Rectal smooth muscle tissue (tissue), 1 donor: ENCODE measurements at regions not wholly inside any gene's neighbourhood (a gene's known extent, or its start where the extent isn't known, plus 50 kb on each side); places are given as distances from the start of the nearest gene placed in this dataset.

Experiments
- H3K27ac ChIP-seq: one replicate; pipeline ENCODE4 v1.7.0; 2013; ENCODE audit warnings: low read depth, low read length, inconsistent platforms
- H3K27me3 ChIP-seq: one replicate; pipeline ENCODE4 v1.7.0; 2013; ENCODE audit warnings: low read length; ENCODE audit not compliant: control insufficient read depth, insufficient read depth
- H3K36me3 ChIP-seq: one replicate; pipeline ENCODE4 v1.7.0; 2013; ENCODE audit warnings: low read length; ENCODE audit not compliant: control insufficient read depth, insufficient read depth
- H3K4me1 ChIP-seq: one replicate; pipeline ENCODE4 v1.7.0; 2013; ENCODE audit warnings: low read length; ENCODE audit not compliant: control insufficient read depth, insufficient read depth
- H3K4me3 ChIP-seq: one replicate; pipeline ENCODE4 v1.7.0; 2013; ENCODE audit warnings: low read length
- H3K9ac ChIP-seq: one replicate; pipeline ENCODE4 v1.7.0; 2013; ENCODE audit warnings: low read length

DNA sequence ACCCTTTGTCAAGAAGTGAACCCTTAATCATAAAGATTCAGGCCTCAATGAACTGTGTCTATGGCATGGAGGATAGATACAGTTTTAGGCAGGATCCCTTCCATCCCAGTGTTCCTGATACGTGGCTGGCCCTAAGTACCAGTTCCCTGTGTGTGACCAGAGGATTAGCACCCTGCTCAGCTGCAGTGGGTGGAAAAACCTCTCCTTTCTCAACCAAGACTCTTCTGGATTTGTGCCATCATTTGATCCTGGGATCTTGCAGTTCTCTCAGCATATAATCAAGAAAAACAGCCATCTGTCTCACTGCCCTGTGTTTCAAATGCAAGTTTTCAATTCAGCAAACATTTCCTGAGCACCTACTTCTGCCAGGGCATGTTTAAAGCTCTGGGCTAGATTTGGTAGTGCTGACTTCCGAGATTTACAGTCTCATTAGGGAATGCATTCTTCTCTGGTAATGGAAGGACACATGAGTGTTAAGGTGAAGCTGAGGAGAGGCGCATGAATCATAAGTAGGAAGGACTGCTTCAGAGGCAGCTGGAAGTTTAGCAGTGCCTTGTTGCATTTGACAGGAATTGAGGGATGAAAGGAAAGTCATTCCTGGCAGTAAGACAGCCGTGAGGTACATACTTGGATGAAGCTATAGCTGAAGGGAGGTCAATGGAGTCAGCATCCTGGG, 388.3 kb downstream of the MFSD1 start:
- Histone ChIP-seq H3K27ac (no peak overlapping the region), H3K4me1 (no peaks in the 10 kb centered on the region), H3K4me3 (no peak overlapping the region), H3K36me3 (no peaks in the 10 kb centered on the region), H3K27me3 (no peaks in the 10 kb centered on the region), H3K9ac (no peak overlapping the region)

GRCh38 chr3:159191447-159191846, 389.6 kb downstream of the MFSD1 start:
- H3K36me3 ChIP-seq, result no peaks in the 10 kb centered on the region
- H3K27ac ChIP-seq, result no peak overlapping the region
- H3K4me1 ChIP-seq, result no peaks in the 10 kb centered on the region
- no peaks in the 10 kb centered on the region for H3K27me3 ChIP-seq
- H3K9ac ChIP-seq, result no peak overlapping the region
- H3K4me3 ChIP-seq, result no peak overlapping the region

- no peaks in the 10 kb centered on the region for H3K36me3 ChIP-seq
- H3K27ac ChIP-seq, result no peak overlapping the region
- H3K9ac ChIP-seq, result no peak overlapping the region
- H3K27me3 ChIP-seq, result no peaks in the 10 kb centered on the region
- no peaks in the 10 kb centered on the region for H3K4me1 ChIP-seq
- no peak overlapping the region for H3K4me3 ChIP-seq
Observed at GRCh38 chr3:159196359-159196758, 394.5 kb downstream of the MFSD1 start.

DNA sequence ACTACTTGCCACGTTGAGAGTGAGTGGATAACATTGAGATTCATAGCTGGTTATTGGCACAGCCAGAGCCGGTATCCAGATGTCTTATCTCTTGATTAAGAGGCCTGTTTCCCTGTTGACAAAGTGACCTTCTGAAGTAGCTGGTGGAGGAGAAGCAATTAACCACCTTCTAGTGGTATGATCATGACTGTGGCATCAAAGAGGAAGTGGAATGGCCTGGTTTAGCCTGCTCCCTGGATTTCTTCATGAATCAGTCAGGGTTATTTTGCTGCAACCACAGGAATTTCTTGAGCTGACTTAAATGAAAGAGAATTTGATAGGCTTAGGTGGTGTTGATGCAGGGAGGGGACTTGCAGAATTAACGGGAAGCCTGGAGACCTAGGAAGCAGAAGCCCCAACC, 398.3 kb downstream of the MFSD1 start:
- Histone ChIP-seq H3K27ac (no peak overlapping the region), H3K4me1 (no peaks in the 10 kb centered on the region), H3K4me3 (no peak overlapping the region), H3K9ac (no peak overlapping the region), H3K27me3 (no peaks in the 10 kb centered on the region), H3K36me3 (no peaks in the 10 kb centered on the region)

DNA sequence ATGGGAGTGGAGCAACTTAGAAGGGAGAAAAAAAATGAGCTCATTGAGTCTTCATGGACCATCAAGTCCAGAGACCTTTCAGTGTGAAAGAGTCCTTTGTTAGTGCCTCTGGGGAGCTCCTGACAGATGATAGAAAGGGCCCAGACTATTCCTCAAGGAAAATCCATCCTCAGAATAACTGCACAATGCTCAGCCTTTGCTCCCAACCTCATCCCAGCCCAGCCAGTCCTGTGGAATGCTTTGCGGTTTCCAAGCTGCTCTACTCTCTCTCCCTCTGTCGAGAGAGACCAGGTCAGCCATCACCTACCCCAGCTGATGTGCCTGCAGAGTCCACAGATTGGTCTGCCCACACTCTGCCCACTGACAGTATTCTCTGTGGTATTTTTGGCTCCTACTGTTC, 406.2 kb downstream of the MFSD1 start:
- Histone ChIP-seq H3K36me3 (no peaks in the 10 kb centered on the region), H3K27me3 (no peaks in the 10 kb centered on the region), H3K27ac (no peak overlapping the region), H3K9ac (no peak overlapping the region), H3K4me3 (no peak overlapping the region), H3K4me1 (no peaks in the 10 kb centered on the region)

DNA sequence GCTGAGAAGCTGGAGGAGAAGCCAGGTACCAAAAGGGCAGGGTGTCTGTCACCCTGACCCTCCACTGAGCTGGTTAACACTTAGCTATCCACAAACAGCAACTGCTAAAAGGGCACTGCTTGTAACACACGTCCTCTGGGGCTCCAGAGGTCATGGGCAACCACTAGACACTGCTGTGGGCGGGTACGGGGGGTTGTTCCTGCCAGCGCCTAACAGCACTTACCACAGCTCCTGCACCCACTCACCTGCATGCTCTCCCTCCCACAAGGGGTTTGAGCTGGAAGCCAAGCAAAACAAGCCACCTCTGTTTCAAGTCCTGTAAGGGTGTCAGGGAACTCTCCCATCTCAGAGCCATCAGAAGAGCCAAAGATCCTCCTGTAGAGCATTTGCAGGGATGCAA, 407.6 kb downstream of the MFSD1 start:
- Histone ChIP-seq H3K4me1 (no peaks in the 10 kb centered on the region), H3K9ac (no peak overlapping the region), H3K27me3 (no peaks in the 10 kb centered on the region), H3K36me3 (no peaks in the 10 kb centered on the region), H3K27ac (no peak overlapping the region), H3K4me3 (no peak overlapping the region)

DNA sequence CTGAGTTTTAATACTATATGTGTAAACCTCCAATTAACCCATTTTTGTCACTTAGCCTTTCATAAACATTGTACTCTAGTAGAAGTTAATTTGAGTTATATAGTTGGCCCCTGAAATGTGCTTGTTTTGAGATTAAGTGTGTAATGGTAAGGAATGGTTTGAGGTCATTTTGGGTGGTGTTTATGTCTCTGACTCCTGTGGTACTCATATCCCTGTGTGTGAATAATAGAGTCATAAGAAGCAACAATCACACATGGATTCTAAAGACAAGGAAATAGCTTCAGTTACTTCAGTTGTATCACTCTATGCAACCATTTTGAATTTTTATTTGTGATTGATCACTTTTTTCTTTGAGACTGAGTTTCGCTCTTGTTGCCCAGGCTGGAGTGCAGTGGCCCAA, 408.5 kb downstream of the MFSD1 start:
- Histone ChIP-seq H3K4me1 (no peaks in the 10 kb centered on the region), H3K4me3 (no peak overlapping the region), H3K36me3 (no peaks in the 10 kb centered on the region), H3K27me3 (no peaks in the 10 kb centered on the region), H3K9ac (no peak overlapping the region), H3K27ac (no peak overlapping the region)

DNA sequence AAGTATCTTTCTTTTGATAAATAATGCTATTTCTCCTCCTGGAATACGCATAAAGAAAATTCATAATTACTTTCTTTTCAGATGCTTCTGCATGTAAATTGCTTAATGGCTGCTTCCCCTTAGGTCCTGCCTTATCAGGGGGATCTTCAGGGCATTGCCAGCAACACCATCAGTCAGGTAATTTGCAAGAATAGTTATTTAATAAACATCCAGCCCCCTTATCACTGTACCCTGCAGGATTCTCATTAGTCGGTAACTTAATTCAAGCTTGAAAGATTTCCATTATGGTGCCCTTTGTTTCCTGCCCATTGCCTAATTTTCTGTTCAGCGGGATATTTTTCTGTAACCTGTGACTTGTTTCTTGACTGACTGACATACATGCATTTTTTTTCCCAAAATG, 414.5 kb downstream of the MFSD1 start:
- Histone ChIP-seq H3K36me3 (no peaks in the 10 kb centered on the region), H3K9ac (no peak overlapping the region), H3K4me3 (no peak overlapping the region), H3K4me1 (no peaks in the 10 kb centered on the region), H3K27me3 (no peaks in the 10 kb centered on the region), H3K27ac (no peak overlapping the region)

DNA sequence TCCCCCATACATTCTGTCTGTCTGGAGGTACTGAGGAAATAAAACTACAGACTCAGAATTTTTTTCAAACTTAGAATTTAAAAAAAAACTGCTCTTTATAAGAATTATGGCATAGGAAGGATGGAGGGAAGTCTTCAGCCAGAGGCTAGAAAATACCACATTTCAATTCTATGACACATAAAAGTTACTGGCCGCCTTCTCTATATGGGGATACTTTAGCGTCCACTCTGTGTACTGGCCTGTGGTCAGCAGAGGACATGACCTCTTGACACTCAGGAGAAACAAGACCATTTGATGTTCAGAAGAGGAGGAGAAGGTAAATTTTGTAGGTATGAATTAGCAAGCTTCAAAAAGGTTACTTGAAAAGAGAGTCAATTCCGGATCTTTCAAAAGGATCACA, 417.4 kb downstream of the MFSD1 start:
- Histone ChIP-seq H3K27me3 (no peaks in the 10 kb centered on the region), H3K9ac (no peak overlapping the region), H3K36me3 (no peaks in the 10 kb centered on the region), H3K4me3 (no peak overlapping the region), H3K27ac (no peak overlapping the region), H3K4me1 (no peaks in the 10 kb centered on the region)

DNA sequence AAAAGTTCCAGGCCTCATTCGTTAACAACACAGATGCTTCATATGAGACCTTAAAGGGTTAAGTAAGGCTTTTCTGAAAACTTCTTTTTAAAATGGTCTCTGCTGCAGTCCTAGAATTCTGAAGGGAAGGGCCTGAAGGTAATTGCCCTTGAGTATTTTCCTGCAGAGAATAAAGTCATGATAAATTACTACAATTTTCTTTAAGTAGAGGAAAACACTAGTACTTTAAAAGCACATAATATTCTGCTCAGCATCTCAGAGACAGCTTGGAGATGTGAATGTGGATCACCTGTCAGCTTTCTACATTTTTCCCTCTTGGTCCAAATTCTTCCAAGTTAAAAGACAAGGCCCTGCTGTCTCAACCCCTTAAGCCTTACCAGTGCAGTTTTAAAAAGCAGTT, 419.5 kb downstream of the MFSD1 start:
- no peaks in the 10 kb centered on the region for H3K27me3 ChIP-seq
- H3K4me3 ChIP-seq, result no peak overlapping the region
- no peaks in the 10 kb centered on the region for H3K4me1 ChIP-seq
- no peak overlapping the region for H3K27ac ChIP-seq
- no peak overlapping the region for H3K9ac ChIP-seq
- no peaks in the 10 kb centered on the region for H3K36me3 ChIP-seq

- Histone ChIP-seq H3K36me3 (no peaks in the 10 kb centered on the region), H3K27me3 (no peaks in the 10 kb centered on the region), H3K9ac (no peak overlapping the region), H3K4me3 (no peak overlapping the region), H3K27ac (no peak overlapping the region), H3K4me1 (no peaks in the 10 kb centered on the region)
Observed at GRCh38 chr3:159229116-159229680, 427.3 kb downstream of the MFSD1 start.

DNA sequence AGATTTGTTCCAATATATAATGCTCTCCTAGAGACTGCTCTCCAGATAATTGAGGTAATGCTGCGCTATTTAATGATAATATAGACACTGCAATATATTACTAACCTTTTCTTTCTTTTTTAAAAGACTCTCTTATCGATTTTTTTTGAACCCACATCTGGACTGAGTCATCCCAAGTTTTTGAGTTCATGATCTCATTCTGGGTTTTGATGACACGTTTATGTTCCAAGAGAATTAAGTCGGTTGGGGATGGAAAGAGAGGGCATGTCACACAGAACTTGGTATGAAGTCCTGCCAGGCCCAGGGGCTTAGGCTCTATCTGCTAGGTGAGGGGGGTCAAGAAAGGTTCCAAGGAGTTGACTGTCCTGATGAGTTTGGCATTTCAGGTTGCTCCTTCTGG, 431.1 kb downstream of the MFSD1 start:
- Histone ChIP-seq H3K27me3 (no peaks in the 10 kb centered on the region), H3K4me1 (no peaks in the 10 kb centered on the region), H3K4me3 (no peak overlapping the region), H3K36me3 (no peaks in the 10 kb centered on the region), H3K9ac (no peak overlapping the region), H3K27ac (no peak overlapping the region)

- Histone ChIP-seq H3K27me3 (no peaks in the 10 kb centered on the region), H3K36me3 (no peaks in the 10 kb centered on the region), H3K27ac (no peak overlapping the region), H3K9ac (no peak overlapping the region), H3K4me1 (no peaks in the 10 kb centered on the region), H3K4me3 (no peak overlapping the region)
Observed at GRCh38 chr3:159233734-159234133, 431.9 kb downstream of the MFSD1 start.
